Urinary bladder (tissue), 3 donors: ENCODE measurements at regions not wholly inside any gene's neighbourhood (a gene's known extent, or its start where the extent isn't known, plus 50 kb on each side); places are given as distances from the start of the nearest gene placed in this dataset.

ENCODE experiments used
- DNase-seq: peaks from one replicate; pipeline ENCODE4 v3.0.0-alpha.2; 2015; ENCODE audit errors: extremely low spot score
- H3K27ac ChIP-seq: one replicate; pipeline ENCODE4 v1.5.1; 2013; ENCODE audit warnings: low read depth, mild to moderate bottlenecking, moderate library complexity
- H3K36me3 ChIP-seq: one replicate; pipeline ENCODE4 v1.6.1; 2013; ENCODE audit warnings: mild to moderate bottlenecking, moderate library complexity; ENCODE audit not compliant: insufficient read depth
- H3K4me1 ChIP-seq: one replicate; pipeline ENCODE4 v1.6.1; 2013; ENCODE audit warnings: mild to moderate bottlenecking, moderate library complexity; ENCODE audit not compliant: insufficient read depth
- H3K4me3 ChIP-seq: one replicate; pipeline ENCODE4 v1.5.1; 2013; ENCODE audit warnings: low read depth, low read length
- WGBS: extraction: QIAGEN DNeasy Blood & Tissue Kit; methylation state at CpG from one replicate; pipeline ENCODE4 v1.1.7; 2013; 5-methylcytosine and 5-hydroxymethylcytosine counted together
- donor health status: healthy with polysubstance abuse.
- donor health status: healthy.

GRCh38 chr21:38753114-38753513 is 52.6 kb upstream of the ETS2 start:
- no peak overlapping the region for H3K4me3 ChIP-seq
- WGBS = 49% methylated on average over 3 of the region's 3 CpGs
- DNase-seq = no peak
- no peaks in the 10 kb centered on the region for H3K36me3 ChIP-seq
- peak overlapping the region; percentile 26 for H3K27ac ChIP-seq
- no peaks in the 10 kb centered on the region for H3K4me1 ChIP-seq

- DNase-seq = peak; percentile 79
- H3K27ac ChIP-seq = no peak overlapping the region
- no peaks in the 10 kb centered on the region for H3K36me3 ChIP-seq
- no peak overlapping the region for H3K4me3 ChIP-seq
- H3K4me1 ChIP-seq = no peaks in the 10 kb centered on the region
- WGBS = 30% methylated on average over 4 of the region's 4 CpGs
Measured at GRCh38 chr21:38753557-38753971, 52.2 kb upstream of the ETS2 start.
